C1 segment of cervical spinal cord (tissue), 14 donors: ENCODE measurements at regions not wholly inside any gene's neighbourhood (a gene's known extent, or its start where the extent isn't known, plus 50 kb on each side); places are given as distances from the start of the nearest gene placed in this dataset.

ENCODE experiments used
- DNase-seq, 14 donors: peaks; one replicate each; lab custom pipeline; 2025; lab: John Stamatoyannopoulos, UW

GRCh38 chr11:88404932-88405710, 67.6 kb upstream of the CTSC start:
- DNase-seq, result no peak

- DNase-seq, result no peak
Observed at GRCh38 chr11:88404391-88404790, 66.9 kb upstream of the CTSC start.

GRCh38 chr11:88402784-88403183, 65.2 kb upstream of the CTSC start:
- no peak for DNase-seq

- no peak for DNase-seq
Observed at GRCh38 chr11:88402192-88402715, 64.7 kb upstream of the CTSC start.

- DNase-seq, result no peak
Observed at GRCh38 chr11:88398791-88399570, 61.4 kb upstream of the CTSC start.

GRCh38 chr11:88398372-88398771, 60.8 kb upstream of the CTSC start:
- DNase-seq, result no peak

GRCh38 chr11:88390254-88390653, 52.7 kb upstream of the CTSC start:
- no peak for DNase-seq

- DNase-seq, result no peak
Observed at GRCh38 chr11:88387957-88388356, 50.4 kb upstream of the CTSC start.
